ENCODE measurements at regions not wholly inside any gene's neighbourhood (a gene's known extent, or its start where the extent isn't known, plus 50 kb on each side); places are given as distances from the start of the nearest gene placed in this dataset.

DNA sequence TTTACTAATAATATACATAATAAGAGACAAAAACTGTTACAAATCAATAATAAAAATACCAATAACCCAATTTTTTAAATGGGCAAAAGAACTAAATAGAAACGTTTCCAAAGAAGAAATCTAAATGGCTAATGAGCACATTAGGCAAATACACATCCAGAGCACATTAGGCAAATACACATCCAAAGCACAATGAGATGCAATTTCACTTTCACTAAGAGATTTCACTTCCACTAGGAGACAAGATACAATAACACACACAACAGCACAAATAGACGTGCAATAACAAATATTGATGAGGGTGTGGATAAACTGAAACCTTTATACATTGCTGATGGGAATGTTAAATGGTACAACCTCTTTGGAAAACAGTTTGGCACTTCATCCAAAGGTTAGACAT lies 250.7 kb downstream of the ARAP2 start:
- WGBS (ENCODE audit: insufficient coverage), result no CpG with 5 or more reads among the region's 2 CpGs
- H3K4me1 ChIP-seq (ENCODE audit: control insufficient read depth, insufficient read depth, low read length), result no peaks in the 10 kb centered on the region
- no peak for DNase-seq (ENCODE audit: low read depth in 4 of 6, low spot score in 6 of 6)

DNA sequence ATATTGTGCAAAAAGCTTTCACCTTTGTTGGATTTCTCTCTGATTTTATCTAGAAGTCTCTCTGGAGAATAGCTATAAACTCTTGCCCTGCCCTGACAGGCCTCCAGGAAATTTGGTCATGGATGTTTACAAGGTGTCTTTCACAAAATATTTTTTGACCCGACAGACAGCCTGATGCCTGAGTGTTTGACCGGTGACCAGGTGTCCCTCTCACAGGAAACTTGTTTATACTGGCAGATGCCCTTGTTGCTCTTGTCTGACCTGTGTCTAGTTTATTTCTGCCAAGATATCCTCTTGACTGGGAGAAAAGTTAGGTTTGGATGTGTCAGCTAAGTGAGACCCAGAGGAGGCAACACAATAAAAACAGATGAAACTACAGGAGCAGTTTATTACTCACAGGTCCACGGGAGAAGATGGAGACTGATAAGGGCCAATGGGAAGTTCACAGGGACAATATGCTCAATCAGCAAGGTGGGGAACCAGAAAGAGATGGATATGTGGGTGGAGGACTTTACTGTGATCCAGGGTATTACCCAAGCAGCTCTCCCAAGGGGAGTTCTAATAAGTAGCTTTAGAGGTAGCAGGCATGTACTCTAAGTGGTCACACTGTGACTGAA lies 243.3 kb downstream of the ARAP2 start:
- no peaks in the 10 kb centered on the region for H3K9me3 ChIP-seq (ENCODE audit: control insufficient read depth, insufficient read depth, low read length)
- no peaks in the 10 kb centered on the region for H3K27me3 ChIP-seq (ENCODE audit: control insufficient read depth, insufficient read depth, low read length)
- DNase-seq (ENCODE audit: low read depth in 4 of 6, low spot score in 6 of 6), result no peak
- H3K36me3 ChIP-seq (ENCODE audit: control insufficient read depth, insufficient read depth, low read length), result no peaks in the 10 kb centered on the region
- no peaks in the 10 kb centered on the region for H3K4me1 ChIP-seq (ENCODE audit: control insufficient read depth, insufficient read depth, low read length)
- H3K4me3 ChIP-seq (ENCODE audit: low read depth, low read length), result no peak overlapping the region
- 94% methylated on average over 3 of the region's 3 CpGs for WGBS (ENCODE audit: insufficient coverage)
- no peak overlapping the region for H3K27ac ChIP-seq (ENCODE audit: low read depth, low read length)

More for the DNA sequence above, 250.7 kb downstream of the ARAP2 start:
- Histone ChIP-seq H3K4me3 (ENCODE audit: low read depth, low read length) (no peak overlapping the region), H3K9me3 (ENCODE audit: control insufficient read depth, insufficient read depth, low read length) (no peaks in the 10 kb centered on the region), H3K27me3 (ENCODE audit: control insufficient read depth, insufficient read depth, low read length) (no peaks in the 10 kb centered on the region), H3K36me3 (ENCODE audit: control insufficient read depth, insufficient read depth, low read length) (no peaks in the 10 kb centered on the region), H3K27ac (ENCODE audit: low read depth, low read length) (no peak overlapping the region)

DNA sequence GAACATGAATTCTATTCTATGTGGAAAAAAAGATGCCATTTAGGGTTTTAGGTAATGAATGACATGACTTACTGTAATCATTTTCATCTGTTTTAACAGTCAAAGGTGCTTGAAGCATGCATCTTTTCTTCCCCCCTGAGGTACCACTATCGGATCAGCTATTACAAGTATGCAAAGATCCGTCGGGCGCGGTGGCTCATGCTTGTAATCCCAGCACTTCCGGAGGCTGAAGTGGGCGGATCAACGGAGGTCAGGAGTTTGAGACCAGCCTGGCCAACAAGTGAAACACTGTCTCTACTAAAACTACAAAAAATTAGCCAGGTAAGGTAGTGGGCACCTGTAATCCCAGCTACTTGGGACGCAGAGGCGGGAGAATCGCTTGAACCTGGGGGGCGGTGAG lies 241.3 kb downstream of the ARAP2 start:
- no peaks in the 10 kb centered on the region for H3K9me3 ChIP-seq (ENCODE audit: control insufficient read depth, insufficient read depth, low read length)
- H3K36me3 ChIP-seq (ENCODE audit: control insufficient read depth, insufficient read depth, low read length), result no peaks in the 10 kb centered on the region
- DNase-seq (ENCODE audit: low read depth in 4 of 6, low spot score in 6 of 6), result no peak
- over 99% methylated on average over 12 of the region's 12 CpGs for WGBS (ENCODE audit: insufficient coverage)
- H3K4me1 ChIP-seq (ENCODE audit: control insufficient read depth, insufficient read depth, low read length), result no peaks in the 10 kb centered on the region
- no peak overlapping the region for H3K27ac ChIP-seq (ENCODE audit: low read depth, low read length)
- H3K27me3 ChIP-seq (ENCODE audit: control insufficient read depth, insufficient read depth, low read length), result no peaks in the 10 kb centered on the region
- H3K4me3 ChIP-seq (ENCODE audit: low read depth, low read length), result no peak overlapping the region

DNA sequence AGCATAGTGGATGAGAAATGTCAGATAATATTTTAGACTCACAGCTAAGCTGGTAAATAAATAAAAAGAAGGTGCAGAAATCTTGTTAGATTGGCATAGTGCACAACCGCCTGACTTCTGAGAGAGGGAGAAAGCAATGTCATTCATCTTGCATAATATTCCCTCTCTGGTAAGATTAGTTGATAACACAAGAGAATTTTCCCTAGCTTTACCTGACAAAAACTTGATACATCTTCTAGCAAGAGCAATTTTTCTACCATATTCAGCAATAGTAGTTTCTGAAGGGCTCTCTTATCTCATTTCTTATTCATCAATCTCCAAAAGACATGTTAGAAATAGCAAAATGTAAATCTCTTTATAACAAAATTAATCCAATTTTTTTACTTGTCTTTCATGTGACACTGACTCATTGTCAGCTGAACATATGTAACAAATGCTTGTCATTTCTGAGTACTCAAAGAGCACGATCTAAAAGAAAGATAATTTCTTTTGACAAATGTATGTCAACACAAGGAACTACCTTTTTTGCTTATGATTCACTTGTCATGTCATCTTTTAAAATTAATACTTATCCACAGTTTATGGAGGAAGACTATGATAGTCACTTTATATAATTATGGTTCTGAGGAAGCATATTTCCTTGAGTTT lies 240.0 kb downstream of the ARAP2 start:
- Histone ChIP-seq H3K36me3 (ENCODE audit: control insufficient read depth, insufficient read depth, low read length) (no peaks in the 10 kb centered on the region), H3K27me3 (ENCODE audit: control insufficient read depth, insufficient read depth, low read length) (no peaks in the 10 kb centered on the region), H3K27ac (ENCODE audit: low read depth, low read length) (no peak overlapping the region), H3K9me3 (ENCODE audit: control insufficient read depth, insufficient read depth, low read length) (no peaks in the 10 kb centered on the region), H3K4me3 (ENCODE audit: low read depth, low read length) (no peak overlapping the region), H3K4me1 (ENCODE audit: control insufficient read depth, insufficient read depth, low read length) (no peaks in the 10 kb centered on the region)
- WGBS (ENCODE audit: insufficient coverage), result no CpG with 5 or more reads among the region's 2 CpGs
- DNase-seq (ENCODE audit: low read depth in 4 of 6, low spot score in 6 of 6), result peak in 1 of 6 donors; percentile 31

DNA sequence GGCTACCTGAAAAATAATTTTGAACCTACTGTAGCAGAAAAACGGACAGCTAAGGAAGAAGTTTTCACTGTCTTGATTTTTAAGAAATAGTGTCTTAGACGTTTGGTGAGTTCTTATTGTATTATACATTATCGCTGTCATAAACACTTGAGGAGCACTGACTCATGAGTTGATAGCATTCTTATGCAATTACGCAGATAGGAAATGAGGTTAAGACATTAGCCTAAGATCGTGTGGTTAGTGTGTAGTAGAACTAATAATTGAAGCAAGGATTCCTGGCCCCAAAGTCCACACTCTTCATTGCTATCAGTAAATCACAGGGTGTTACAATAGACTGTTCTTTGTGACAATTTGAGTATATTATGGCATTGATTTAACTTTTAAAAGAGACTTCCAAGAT lies 238.1 kb downstream of the ARAP2 start:
- Histone ChIP-seq H3K27me3 (ENCODE audit: control insufficient read depth, insufficient read depth, low read length) (no peaks in the 10 kb centered on the region), H3K4me3 (ENCODE audit: low read depth, low read length) (no peak overlapping the region), H3K36me3 (ENCODE audit: control insufficient read depth, insufficient read depth, low read length) (no peaks in the 10 kb centered on the region), H3K4me1 (ENCODE audit: control insufficient read depth, insufficient read depth, low read length) (no peaks in the 10 kb centered on the region), H3K27ac (ENCODE audit: low read depth, low read length) (no peak overlapping the region), H3K9me3 (ENCODE audit: control insufficient read depth, insufficient read depth, low read length) (no peaks in the 10 kb centered on the region)
- 100% methylated on average over 3 of the region's 5 CpGs for WGBS (ENCODE audit: insufficient coverage)
- DNase-seq (ENCODE audit: low read depth in 4 of 6, low spot score in 6 of 6), result no peak

DNA sequence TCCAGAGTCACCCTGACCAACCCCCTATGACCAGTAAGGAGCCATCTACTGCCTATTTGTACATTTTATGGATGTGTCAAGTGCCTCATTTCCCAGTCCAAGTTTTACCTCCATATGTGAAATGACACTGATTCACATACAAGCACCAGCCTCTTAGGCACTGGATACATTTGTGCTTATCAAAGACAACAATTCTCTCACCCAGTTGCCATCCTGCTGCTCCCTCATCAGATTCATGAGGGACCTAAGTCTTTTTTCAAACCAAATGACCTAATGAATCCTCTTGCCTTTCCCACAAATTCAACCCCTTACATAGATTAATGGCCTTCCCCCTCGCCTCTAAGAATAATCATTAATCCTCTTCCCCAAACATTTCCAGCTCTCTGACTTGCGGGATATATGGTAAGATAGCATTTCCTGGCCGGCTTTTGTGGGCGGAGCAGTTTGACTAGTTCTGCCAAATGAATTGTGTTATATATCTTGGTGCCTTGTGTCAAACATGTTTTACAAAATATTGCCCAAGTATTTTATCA lies 233.9 kb downstream of the ARAP2 start:
- H3K9me3 ChIP-seq (ENCODE audit: control insufficient read depth, insufficient read depth, low read length), result no peaks in the 10 kb centered on the region
- no peak for DNase-seq (ENCODE audit: low read depth in 4 of 6, low spot score in 6 of 6)
- H3K27me3 ChIP-seq (ENCODE audit: control insufficient read depth, insufficient read depth, low read length), result no peaks in the 10 kb centered on the region
- no peaks in the 10 kb centered on the region for H3K4me1 ChIP-seq (ENCODE audit: control insufficient read depth, insufficient read depth, low read length)
- H3K27ac ChIP-seq (ENCODE audit: low read depth, low read length), result no peak overlapping the region
- H3K36me3 ChIP-seq (ENCODE audit: control insufficient read depth, insufficient read depth, low read length), result no peaks in the 10 kb centered on the region
- no peak overlapping the region for H3K4me3 ChIP-seq (ENCODE audit: low read depth, low read length)
- no CpG with 5 or more reads among the region's 4 CpGs for WGBS (ENCODE audit: insufficient coverage)

DNA sequence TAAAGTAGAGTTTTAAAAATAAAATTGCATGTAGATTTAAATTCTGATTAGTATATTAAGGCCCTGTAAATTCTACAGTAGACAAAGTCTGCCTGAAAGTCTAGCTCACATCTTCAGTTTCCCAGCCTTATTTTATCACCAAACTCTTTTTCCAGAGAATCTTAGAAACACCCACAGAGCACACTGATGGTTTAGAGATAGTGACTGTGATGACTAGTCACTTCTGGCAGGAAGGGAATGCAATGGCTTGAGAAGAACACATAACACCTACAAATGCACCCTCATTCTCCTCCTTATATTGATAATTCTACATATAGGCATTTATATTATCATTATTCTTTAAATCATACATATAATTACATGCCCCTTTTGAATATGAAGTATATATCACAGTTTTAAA lies 232.9 kb downstream of the ARAP2 start:
- Histone ChIP-seq H3K4me3 (ENCODE audit: low read depth, low read length) (no peak overlapping the region), H3K27ac (ENCODE audit: low read depth, low read length) (no peak overlapping the region), H3K9me3 (ENCODE audit: control insufficient read depth, insufficient read depth, low read length) (no peaks in the 10 kb centered on the region), H3K36me3 (ENCODE audit: control insufficient read depth, insufficient read depth, low read length) (no peaks in the 10 kb centered on the region), H3K27me3 (ENCODE audit: control insufficient read depth, insufficient read depth, low read length) (no peaks in the 10 kb centered on the region), H3K4me1 (ENCODE audit: control insufficient read depth, insufficient read depth, low read length) (no peaks in the 10 kb centered on the region)
- DNase-seq (ENCODE audit: low read depth in 4 of 6, low spot score in 6 of 6), result no peak

DNA sequence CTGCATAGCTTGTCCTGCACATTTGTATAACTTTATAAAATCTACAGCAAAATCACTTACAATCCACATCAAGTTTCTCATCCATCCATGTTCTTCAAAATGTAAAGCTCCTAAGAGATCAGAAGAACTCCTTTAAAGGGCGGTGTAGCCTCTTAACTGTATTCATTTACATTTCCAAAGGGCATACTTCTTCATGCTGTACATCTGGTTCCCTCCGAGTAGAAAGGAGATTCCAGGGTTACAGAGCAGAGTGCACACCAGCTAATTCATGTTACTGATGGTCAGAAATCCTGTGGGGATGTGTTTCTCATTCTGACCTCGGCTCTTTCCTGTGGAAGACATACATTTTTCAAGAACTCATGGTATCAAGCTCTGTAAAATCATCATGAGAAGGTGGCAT lies 231.8 kb downstream of the ARAP2 start:
- H3K27ac ChIP-seq (ENCODE audit: low read depth, low read length), result no peak overlapping the region
- H3K4me3 ChIP-seq (ENCODE audit: low read depth, low read length), result no peak overlapping the region
- no peaks in the 10 kb centered on the region for H3K9me3 ChIP-seq (ENCODE audit: control insufficient read depth, insufficient read depth, low read length)
- no peaks in the 10 kb centered on the region for H3K4me1 ChIP-seq (ENCODE audit: control insufficient read depth, insufficient read depth, low read length)
- no peaks in the 10 kb centered on the region for H3K27me3 ChIP-seq (ENCODE audit: control insufficient read depth, insufficient read depth, low read length)
- H3K36me3 ChIP-seq (ENCODE audit: control insufficient read depth, insufficient read depth, low read length), result no peaks in the 10 kb centered on the region
- DNase-seq (ENCODE audit: low read depth in 4 of 6, low spot score in 6 of 6), result no peak
- 86% methylated on average over 1 of the region's 3 CpGs for WGBS (ENCODE audit: insufficient coverage)

DNA sequence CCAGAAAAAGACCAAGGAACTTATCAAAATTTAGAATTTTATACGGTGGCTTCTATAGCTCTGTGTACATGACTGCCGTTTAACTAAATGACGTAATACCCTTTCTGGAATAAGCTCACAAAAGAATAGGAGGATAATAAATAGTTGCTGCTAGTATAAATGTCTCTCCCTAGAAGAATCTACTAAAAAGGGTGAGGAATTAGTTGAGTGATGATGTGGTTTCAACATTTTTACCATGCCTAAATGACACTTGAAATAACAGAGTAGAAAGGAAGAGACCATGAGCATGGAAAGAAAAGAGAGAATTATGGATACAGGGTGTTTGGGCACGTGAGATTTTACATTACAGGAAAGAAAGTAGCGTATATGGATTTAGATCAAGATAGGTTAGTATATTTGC lies 231.1 kb downstream of the ARAP2 start:
- no peaks in the 10 kb centered on the region for H3K27me3 ChIP-seq (ENCODE audit: control insufficient read depth, insufficient read depth, low read length)
- H3K9me3 ChIP-seq (ENCODE audit: control insufficient read depth, insufficient read depth, low read length), result no peaks in the 10 kb centered on the region
- H3K36me3 ChIP-seq (ENCODE audit: control insufficient read depth, insufficient read depth, low read length), result no peaks in the 10 kb centered on the region
- no peak overlapping the region for H3K4me3 ChIP-seq (ENCODE audit: low read depth, low read length)
- 100% methylated on average over 2 of the region's 5 CpGs for WGBS (ENCODE audit: insufficient coverage)
- H3K4me1 ChIP-seq (ENCODE audit: control insufficient read depth, insufficient read depth, low read length), result no peaks in the 10 kb centered on the region
- no peak overlapping the region for H3K27ac ChIP-seq (ENCODE audit: low read depth, low read length)
- DNase-seq (ENCODE audit: low read depth in 4 of 6, low spot score in 6 of 6), result no peak
